Naive thymus-derived CD4-positive, alpha-beta T cell (primary cell): ENCODE measurements at regions not wholly inside any gene's neighbourhood (a gene's known extent, or its start where the extent isn't known, plus 50 kb on each side); places are given as distances from the start of the nearest gene placed in this dataset.

ENCODE experiments used
- ATAC-seq: fragments of 150-1000 bp; cut with Tn5 transposase; 2 replicates; pipeline ENCODE4 v1.10.0; 2021; ENCODE audit warnings: mild to moderate bottlenecking, moderate library complexity
- CTCF ChIA-PET: fragments of 350-600 bp; sonication (Branson Sonifier 250); formaldehyde crosslinking; loops from one replicate; lab custom pipeline; 2021; ENCODE audit warnings: antibody characterized with exemption; lab: Charles Lee
- POLR2A ChIA-PET: fragments of 350-600 bp; sonication (Branson Sonifier 250); formaldehyde crosslinking; loops from one replicate; lab custom pipeline; 2021; ENCODE audit warnings: antibody characterized with exemption, inconsistent platforms; lab: Charles Lee
- DNase-seq, 9 donors: peaks; one replicate each; pipeline versions ENCODE4 v3.0.0 to v3.0.0-alpha.2; 2020 to 2022; ENCODE audit warnings: mixed read lengths in 1 of 9
- H3K27ac ChIP-seq: one replicate; pipeline ENCODE4 v1.7.0; 2013; ENCODE audit warnings: mild to moderate bottlenecking, low read depth, low read length, moderate library complexity
- H3K27me3 ChIP-seq, 2 donors: one replicate each; pipeline ENCODE4 v1.7.0; 2013; ENCODE audit warnings: low read length in 2 of 2, mild to moderate bottlenecking in 2 of 2, moderate library complexity in 2 of 2; ENCODE audit not compliant: control insufficient read depth in 2 of 2, insufficient read depth in 2 of 2
- H3K36me3 ChIP-seq, 3 experiments: 1 replicate in 2 of 3; 2 replicates in 1 of 3; pipeline ENCODE4 v1.7.0; 2013; ENCODE audit warnings: low read length in 3 of 3, mild to moderate bottlenecking in 3 of 3, moderate library complexity in 1 of 3; ENCODE audit not compliant: insufficient read depth in 3 of 3, control insufficient read depth in 2 of 3
- H3K4me1 ChIP-seq, 2 donors: one replicate each; pipeline ENCODE4 v1.7.0; 2013; ENCODE audit warnings: low read length in 2 of 2, mild to moderate bottlenecking in 2 of 2, moderate library complexity in 1 of 2; ENCODE audit not compliant: control insufficient read depth in 2 of 2, insufficient read depth in 2 of 2
- H3K4me3 ChIP-seq: 2 replicates; pipeline ENCODE4 v1.7.0; 2013; ENCODE audit warnings: mild to moderate bottlenecking, low read length
- H3K9me3 ChIP-seq, 3 experiments: 1 replicate in 2 of 3; 2 replicates in 1 of 3; pipeline ENCODE4 v1.7.0; 2013; ENCODE audit warnings: low read length in 3 of 3; ENCODE audit not compliant: control insufficient read depth in 2 of 3
- H3K27ac Mint-ChIP-seq, 9 donors: one replicate each; pipeline ENCODE4 v1.8.0; 2020 to 2022; ENCODE audit warnings: mixed read lengths in 9 of 9, mild to moderate bottlenecking in 8 of 9, moderate library complexity in 5 of 9, inconsistent platforms in 2 of 9
- H3K27me3 Mint-ChIP-seq, 5 donors: one replicate each; pipeline ENCODE4 v1.8.0; 2021 to 2022; ENCODE audit warnings: mixed read lengths in 5 of 5, mild to moderate bottlenecking in 1 of 5
- H3K36me3 Mint-ChIP-seq, 5 donors: one replicate each; pipeline ENCODE4 v1.8.0; 2020 to 2022; ENCODE audit warnings: mixed read lengths in 5 of 5, mild to moderate bottlenecking in 3 of 5, inconsistent platforms in 1 of 5
- H3K4me1 Mint-ChIP-seq, 7 donors: one replicate each; pipeline ENCODE4 v1.8.0; 2020 to 2022; ENCODE audit warnings: mixed read lengths in 7 of 7, mild to moderate bottlenecking in 3 of 7, inconsistent platforms in 1 of 7
- H3K4me3 Mint-ChIP-seq, 10 donors: one replicate each; pipeline ENCODE4 v1.8.0; 2020 to 2022; ENCODE audit warnings: mild to moderate bottlenecking in 10 of 10, mixed read lengths in 10 of 10, moderate library complexity in 6 of 10, inconsistent platforms in 2 of 10
- H3K9me3 Mint-ChIP-seq, 11 donors: one replicate each; pipeline ENCODE4 v1.8.0; 2020 to 2022; ENCODE audit warnings: mixed read lengths in 11 of 11, mild to moderate bottlenecking in 4 of 11, inconsistent platforms in 1 of 11, moderate library complexity in 1 of 11
- intact Hi-C, 2 donors: fragments of 100-400 bp; cut with micrococcal nuclease; formaldehyde crosslinking; loops; one replicate each; pipeline ENCODE4 v1.15.1; 2023

DNA sequence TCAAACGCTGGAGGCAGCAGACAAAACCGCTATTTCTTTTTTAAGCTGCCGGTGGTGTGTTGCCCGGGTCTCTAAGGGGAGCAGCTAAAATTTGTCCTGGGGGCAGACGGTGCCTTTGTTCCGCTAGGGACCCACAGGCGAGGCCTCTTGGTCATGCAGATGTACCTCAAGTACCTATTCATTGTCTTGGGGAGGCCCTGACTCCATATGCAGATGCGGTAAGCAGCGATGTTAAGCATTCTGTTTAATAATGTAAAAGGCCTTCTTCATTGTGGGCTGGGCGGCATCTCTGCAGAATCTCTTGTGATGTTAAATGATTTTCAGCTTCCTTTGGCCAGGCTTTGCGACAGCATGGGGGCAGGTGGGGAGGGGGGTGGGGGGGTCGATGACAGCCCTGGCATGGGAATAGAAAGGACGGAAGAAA is 98.9 kb upstream of the PJA1 start:
- Histone ChIP-seq H3K27ac (no peak overlapping the region), H3K4me1 (no peaks in the 10 kb centered on the region), H3K27me3 (no peaks in the 10 kb centered on the region), H3K4me3 (no peak overlapping the region), H3K9me3 (no peaks in the 10 kb centered on the region), H3K36me3 (no peaks in the 10 kb centered on the region)
- ChIA-PET CTCF (interaction anchor here (1.0 kb wide), 1 partner anchor 168 kb away, joined by 3 read pairs; no protein-coding TSS in a partner anchor), POLR2A (no interaction called here)
- Mint-ChIP-seq H3K4me3 (no peak overlapping the region), H3K9me3 (no peaks in the 10 kb centered on the region), H3K27ac (no peak overlapping the region), H3K27me3 (peaks cover 10 to 16% (median 11%) of the 10 kb centered on the region in 5 donors), H3K4me1 (peaks cover 0 to 5% (median 0%) of the 10 kb centered on the region in 7 donors), H3K36me3 (no peaks in the 10 kb centered on the region)
- ATAC-seq: no peak
- DNase-seq: no peak
- intact Hi-C loops: no loop called here

DNA sequence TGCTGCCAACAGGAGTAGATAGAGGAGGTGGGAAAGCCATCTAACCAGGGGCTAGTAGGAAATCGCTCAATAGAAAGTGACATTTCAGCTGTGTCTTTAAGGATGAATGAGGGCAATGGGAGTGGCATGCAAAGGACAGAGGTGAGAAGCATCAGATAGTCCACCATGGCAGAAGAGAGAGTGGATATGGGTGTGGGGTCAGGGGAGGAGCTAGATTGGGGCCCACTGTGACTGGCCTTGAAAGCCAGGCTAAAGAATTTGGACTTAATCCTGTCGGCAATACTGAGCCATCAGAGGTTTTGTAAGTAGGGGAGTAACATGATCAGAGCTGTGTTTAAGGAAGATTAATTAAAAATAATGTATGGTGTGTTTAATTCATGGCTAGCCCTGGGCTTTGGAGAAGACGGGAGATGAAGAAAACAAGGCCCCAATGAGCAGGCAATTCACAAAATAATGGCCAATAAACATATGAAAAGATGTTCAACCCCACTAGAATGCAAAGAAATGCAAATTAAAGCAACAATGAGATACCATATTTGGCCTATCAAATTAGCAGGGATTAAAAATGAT is 98.1 kb upstream of the PJA1 start:
- CTCF ChIA-PET: interaction anchor here (1.0 kb wide), 1 partner anchor 167 kb away, joined by 3 read pairs; no protein-coding TSS in a partner anchor
- ATAC-seq (no peak), DNase-seq (no peak)
- peak overlapping the region in 1 of 10 donors; percentile 34 for H3K4me3 Mint-ChIP-seq
- H3K36me3 Mint-ChIP-seq: no peaks in the 10 kb centered on the region
- H3K36me3 ChIP-seq: no peaks in the 10 kb centered on the region
- no peak overlapping the region for H3K27ac Mint-ChIP-seq
- H3K4me1 Mint-ChIP-seq: peaks cover 0 to 5% (median 0%) of the 10 kb centered on the region in 7 donors
- H3K4me3 ChIP-seq: no peak overlapping the region
- no peaks in the 10 kb centered on the region for H3K27me3 ChIP-seq
- H3K4me1 ChIP-seq: no peaks in the 10 kb centered on the region
- no peaks in the 10 kb centered on the region for H3K9me3 ChIP-seq
- H3K27ac ChIP-seq: no peak overlapping the region
- intact Hi-C loops: no loop called here
- H3K27me3 Mint-ChIP-seq: peaks cover 10 to 16% (median 11%) of the 10 kb centered on the region in 5 donors
- H3K9me3 Mint-ChIP-seq: no peaks in the 10 kb centered on the region
- POLR2A ChIA-PET: no interaction called here

DNA sequence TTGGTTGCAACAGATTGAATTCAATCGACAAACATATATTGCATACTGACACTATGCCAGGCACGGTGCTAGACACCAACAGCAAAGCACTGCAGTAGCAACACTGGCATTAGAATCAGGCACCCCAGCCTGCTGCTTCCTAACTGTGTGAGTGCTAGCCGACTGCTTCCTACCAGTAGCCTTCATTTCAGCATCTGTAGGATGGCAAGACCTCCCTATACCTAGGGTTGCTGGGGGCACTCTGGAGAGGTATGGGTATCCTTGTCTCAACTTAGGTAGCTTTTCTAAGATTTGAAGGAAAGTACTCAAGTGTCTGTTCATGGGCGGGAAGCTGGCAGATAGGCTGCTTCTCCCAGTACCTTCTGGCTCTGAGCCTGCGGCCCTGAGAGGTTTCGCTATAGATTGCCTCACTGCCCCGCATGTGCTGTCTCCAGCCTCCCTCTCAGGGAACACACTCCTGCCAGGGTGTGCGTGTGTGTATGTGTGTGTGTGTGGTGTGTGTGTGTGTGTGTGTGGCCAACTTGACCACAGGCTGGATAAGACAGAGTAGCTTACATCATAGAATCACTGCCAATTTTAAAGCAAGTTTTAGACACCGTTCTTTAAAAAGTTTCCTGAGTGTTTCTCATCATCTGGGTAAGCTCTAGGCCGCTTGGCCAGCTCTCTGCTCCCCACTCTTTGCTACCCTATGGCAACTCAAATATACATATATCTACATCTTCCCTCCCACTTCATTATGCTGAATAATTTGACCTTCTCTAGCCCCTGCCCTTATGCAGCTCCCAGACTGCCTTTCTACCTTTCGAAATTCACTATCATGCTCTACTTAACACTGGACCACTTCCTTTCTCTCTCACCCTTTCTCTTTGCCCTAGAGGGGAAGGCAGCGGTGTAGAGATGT is 97.0 kb upstream of the PJA1 start:
- Mint-ChIP-seq H3K4me1 (peaks cover 0 to 5% (median 0%) of the 10 kb centered on the region in 7 donors), H3K27me3 (peaks cover 10 to 16% (median 11%) of the 10 kb centered on the region in 5 donors), H3K4me3 (no peak overlapping the region), H3K36me3 (no peaks in the 10 kb centered on the region), H3K9me3 (no peaks in the 10 kb centered on the region), H3K27ac (no peak overlapping the region)
- H3K9me3 ChIP-seq: no peaks in the 10 kb centered on the region
- H3K4me3 ChIP-seq: no peak overlapping the region
- intact Hi-C loops: no loop called here
- no peak for DNase-seq
- no peak overlapping the region for H3K27ac ChIP-seq
- CTCF ChIA-PET: no interaction called here
- H3K4me1 ChIP-seq: no peaks in the 10 kb centered on the region
- ATAC-seq: no peak
- H3K27me3 ChIP-seq: no peaks in the 10 kb centered on the region
- POLR2A ChIA-PET: no interaction called here
- no peaks in the 10 kb centered on the region for H3K36me3 ChIP-seq

DNA sequence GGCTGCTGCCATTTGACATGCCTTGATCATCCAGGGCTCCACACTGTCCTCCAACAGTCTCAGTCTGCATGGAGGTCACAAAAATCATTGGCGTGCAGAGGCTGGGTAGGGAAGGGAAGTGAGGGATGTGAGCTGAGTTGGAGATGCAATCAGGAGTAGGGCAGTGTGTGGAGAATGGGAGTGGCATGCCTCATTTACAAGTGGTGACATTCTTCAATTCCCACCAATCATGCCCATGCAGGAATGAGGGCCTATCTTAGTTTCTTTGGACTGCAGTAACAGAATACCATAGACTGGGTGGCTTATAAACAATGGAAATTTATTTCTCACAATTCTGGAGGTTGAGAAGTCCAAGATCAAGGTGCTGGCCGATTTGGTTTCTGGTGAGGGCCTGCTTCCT is 94.9 kb upstream of the PJA1 start:
- Mint-ChIP-seq H3K27ac (no peak overlapping the region), H3K9me3 (no peaks in the 10 kb centered on the region), H3K4me3 (no peak overlapping the region), H3K4me1 (peaks cover 0 to 5% (median 0%) of the 10 kb centered on the region in 7 donors), H3K36me3 (no peaks in the 10 kb centered on the region), H3K27me3 (peaks cover 10 to 16% (median 11%) of the 10 kb centered on the region in 5 donors)
- no peak overlapping the region for H3K27ac ChIP-seq
- DNase-seq (no peak), ATAC-seq (no peak)
- no peaks in the 10 kb centered on the region for H3K9me3 ChIP-seq
- H3K36me3 ChIP-seq: no peaks in the 10 kb centered on the region
- H3K4me1 ChIP-seq: no peaks in the 10 kb centered on the region
- H3K4me3 ChIP-seq: no peak overlapping the region
- H3K27me3 ChIP-seq: no peaks in the 10 kb centered on the region
- intact Hi-C loops: no loop called here
- ChIA-PET CTCF (no interaction called here), POLR2A (no interaction called here)

DNA sequence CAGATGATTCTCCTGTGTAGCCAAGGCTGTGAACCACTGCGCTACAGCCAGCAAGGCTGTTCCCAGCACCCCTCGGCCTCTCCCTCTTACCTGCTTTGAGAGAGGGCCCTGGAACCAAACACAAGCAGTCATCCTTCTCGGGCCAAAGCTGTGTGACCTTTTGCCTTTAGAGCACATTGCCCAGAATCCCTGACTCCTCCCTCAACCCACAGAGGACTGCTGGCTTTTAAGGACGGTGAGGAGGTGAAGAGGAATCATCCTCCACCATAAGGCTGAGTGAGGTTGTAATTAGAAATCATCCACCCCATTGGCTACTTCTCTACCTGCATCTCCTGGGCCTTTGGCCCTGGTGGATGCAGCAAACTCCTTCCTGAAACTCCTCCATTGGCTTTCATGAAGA is 93.6 kb upstream of the PJA1 start:
- no peak overlapping the region for H3K27ac Mint-ChIP-seq
- intact Hi-C loops: no loop called here
- H3K36me3 ChIP-seq: no peaks in the 10 kb centered on the region
- no peaks in the 10 kb centered on the region for H3K9me3 ChIP-seq
- no peak overlapping the region for H3K4me3 Mint-ChIP-seq
- POLR2A ChIA-PET: no interaction called here
- peaks cover 0 to 5% (median 0%) of the 10 kb centered on the region in 7 donors for H3K4me1 Mint-ChIP-seq
- ATAC-seq: no peak
- no peaks in the 10 kb centered on the region for H3K9me3 Mint-ChIP-seq
- H3K27me3 ChIP-seq: no peaks in the 10 kb centered on the region
- no peaks in the 10 kb centered on the region for H3K4me1 ChIP-seq
- H3K27me3 Mint-ChIP-seq: peaks cover 10 to 16% (median 11%) of the 10 kb centered on the region in 5 donors
- no peak for DNase-seq
- CTCF ChIA-PET: no interaction called here
- no peaks in the 10 kb centered on the region for H3K36me3 Mint-ChIP-seq
- H3K4me3 ChIP-seq: no peak overlapping the region
- H3K27ac ChIP-seq: no peak overlapping the region

DNA sequence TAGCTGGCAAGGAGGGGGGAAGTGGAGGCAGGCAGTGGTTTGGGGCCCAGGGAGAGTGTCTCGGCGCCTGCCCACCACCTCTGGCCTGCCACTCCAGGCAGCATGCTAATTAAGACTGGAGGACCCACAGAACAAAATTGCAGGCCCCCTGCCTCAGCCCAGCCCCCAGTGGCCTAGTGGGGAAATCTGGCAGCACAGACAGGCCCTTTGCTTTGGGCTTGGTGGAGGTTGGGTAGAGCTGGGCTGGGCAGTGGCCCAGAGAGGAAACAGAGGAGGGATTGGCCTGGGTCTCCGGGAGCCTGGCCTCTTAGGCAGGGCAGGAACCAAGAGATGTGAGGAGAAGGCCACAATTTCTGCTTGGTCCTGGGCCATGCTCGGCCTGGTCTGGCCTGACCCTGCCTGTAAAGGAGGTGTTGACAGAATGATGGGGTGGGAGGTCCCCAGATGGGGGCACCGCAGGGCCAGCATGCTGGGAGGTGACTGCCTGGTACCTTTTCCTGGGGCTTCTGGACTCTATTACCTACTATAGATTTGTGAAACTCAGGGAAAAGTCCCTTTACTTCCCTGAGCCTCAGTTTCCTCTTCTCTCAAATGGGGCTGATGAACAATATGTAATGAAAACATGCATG is 92.4 kb upstream of the PJA1 start:
- ATAC-seq: no peak
- no peaks in the 10 kb centered on the region for H3K4me1 ChIP-seq
- H3K27ac ChIP-seq: no peak overlapping the region
- Mint-ChIP-seq H3K36me3 (no peaks in the 10 kb centered on the region), H3K27me3 (peaks cover 0 to 6% (median under 1%) of the 10 kb centered on the region in 5 donors), H3K4me1 (no peaks in the 10 kb centered on the region), H3K4me3 (no peak overlapping the region), H3K9me3 (no peaks in the 10 kb centered on the region), H3K27ac (no peak overlapping the region)
- DNase-seq: no peak
- ChIA-PET CTCF (no interaction called here), POLR2A (no interaction called here)
- no peak overlapping the region for H3K4me3 ChIP-seq
- intact Hi-C loops: no loop called here
- H3K27me3 ChIP-seq: no peaks in the 10 kb centered on the region
- no peaks in the 10 kb centered on the region for H3K36me3 ChIP-seq
- no peaks in the 10 kb centered on the region for H3K9me3 ChIP-seq
